ENCODE measurements at regions not wholly inside any gene's neighbourhood (a gene's known extent, or its start where the extent isn't known, plus 50 kb on each side); places are given as distances from the start of the nearest gene placed in this dataset.

- peak; percentile 17 to 62 for TF ChIP-seq CTCF (IDR thresholded peaks at IDR 0.05)
- no peak for TF ChIP-seq POLR2A (IDR thresholded peaks at IDR 0.05)
- TF ChIP-seq POLR2AphosphoS5 (IDR thresholded peaks at IDR 0.05), result no peak
- TF ChIP-seq EP300 (IDR thresholded peaks at IDR 0.05), result no peak
Observed at GRCh38 chr5:72018143-72018803, 89.0 kb upstream of the MAP1B start.

All from suprapubic skin (tissue), 4 donors.